ENCODE measurements at regions not wholly inside any gene's neighbourhood (a gene's known extent, or its start where the extent isn't known, plus 50 kb on each side); places are given as distances from the start of the nearest gene placed in this dataset.

DNA sequence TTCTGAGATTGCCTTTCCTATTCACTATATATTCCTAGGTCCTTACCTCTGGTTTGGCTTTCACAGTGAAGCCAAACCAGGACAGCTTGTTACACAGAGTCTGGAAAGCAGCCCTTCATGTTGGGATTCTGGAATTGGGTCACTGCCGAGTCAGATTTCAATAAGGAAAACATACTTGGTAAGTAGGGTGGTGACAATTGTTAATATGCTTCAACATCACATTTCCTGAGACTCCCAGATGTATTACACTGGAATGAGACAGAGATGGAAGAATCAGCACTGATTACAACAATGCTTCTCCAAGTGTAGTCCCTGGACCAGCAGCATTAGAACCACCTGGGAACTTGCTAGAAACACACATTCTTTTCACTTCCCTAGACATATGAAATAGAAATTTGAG lies 268.9 kb upstream of the SEMA3C start:
- Histone ChIP-seq H3K27me3 (ENCODE audit: control insufficient read depth in 4 of 4, insufficient read depth in 4 of 4, low read length in 3 of 4) (peaks cover 0 to 3% (median 0%) of the 10 kb centered on the region in 4 donors), H3K4me1 (ENCODE audit: control insufficient read depth in 4 of 4, insufficient read depth in 4 of 4, low read length in 3 of 4) (no peaks in the 10 kb centered on the region), H3K27ac (ENCODE audit: low read depth in 1 of 2, low read length in 2 of 2) (no peak overlapping the region), H3K9me3 (ENCODE audit: control insufficient read depth in 4 of 4, low read length in 3 of 4) (no peaks in the 10 kb centered on the region), H3K36me3 (ENCODE audit: control insufficient read depth in 4 of 4, insufficient read depth in 3 of 4, low read depth in 1 of 4, low read length in 3 of 4) (no peaks in the 10 kb centered on the region), H3K9ac (ENCODE audit: low read depth in 1 of 2, low read length in 2 of 2) (no peak overlapping the region), H3K4me3 (ENCODE audit: low read depth in 1 of 3, low read length in 3 of 3) (no peak overlapping the region)
- TF ChIP-seq, protein P1, sequence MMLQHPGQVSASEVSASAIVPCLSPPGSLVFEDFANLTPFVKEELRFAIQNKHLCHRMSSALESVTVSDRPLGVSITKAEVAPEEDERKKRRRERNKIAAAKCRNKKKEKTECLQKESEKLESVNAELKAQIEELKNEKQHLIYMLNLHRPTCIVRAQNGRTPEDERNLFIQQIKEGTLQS (IDR thresholded peaks at IDR 0.05), result no peak
- TF ChIP-seq, protein P2, sequence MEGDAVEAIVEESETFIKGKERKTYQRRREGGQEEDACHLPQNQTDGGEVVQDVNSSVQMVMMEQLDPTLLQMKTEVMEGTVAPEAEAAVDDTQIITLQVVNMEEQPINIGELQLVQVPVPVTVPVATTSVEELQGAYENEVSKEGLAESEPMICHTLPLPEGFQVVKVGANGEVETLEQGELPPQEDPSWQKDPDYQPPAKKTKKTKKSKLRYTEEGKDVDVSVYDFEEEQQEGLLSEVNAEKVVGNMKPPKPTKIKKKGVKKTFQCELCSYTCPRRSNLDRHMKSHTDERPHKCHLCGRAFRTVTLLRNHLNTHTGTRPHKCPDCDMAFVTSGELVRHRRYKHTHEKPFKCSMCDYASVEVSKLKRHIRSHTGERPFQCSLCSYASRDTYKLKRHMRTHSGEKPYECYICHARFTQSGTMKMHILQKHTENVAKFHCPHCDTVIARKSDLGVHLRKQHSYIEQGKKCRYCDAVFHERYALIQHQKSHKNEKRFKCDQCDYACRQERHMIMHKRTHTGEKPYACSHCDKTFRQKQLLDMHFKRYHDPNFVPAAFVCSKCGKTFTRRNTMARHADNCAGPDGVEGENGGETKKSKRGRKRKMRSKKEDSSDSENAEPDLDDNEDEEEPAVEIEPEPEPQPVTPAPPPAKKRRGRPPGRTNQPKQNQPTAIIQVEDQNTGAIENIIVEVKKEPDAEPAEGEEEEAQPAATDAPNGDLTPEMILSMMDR (IDR thresholded peaks at IDR 0.05; ENCODE audit: low read depth, low read length, missing input control), result no peak
- TF ChIP-seq, protein P3, sequence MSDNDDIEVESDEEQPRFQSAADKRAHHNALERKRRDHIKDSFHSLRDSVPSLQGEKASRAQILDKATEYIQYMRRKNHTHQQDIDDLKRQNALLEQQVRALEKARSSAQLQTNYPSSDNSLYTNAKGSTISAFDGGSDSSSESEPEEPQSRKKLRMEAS (IDR thresholded peaks at IDR 0.05), result no peak
- TF ChIP-seq, protein P4, sequence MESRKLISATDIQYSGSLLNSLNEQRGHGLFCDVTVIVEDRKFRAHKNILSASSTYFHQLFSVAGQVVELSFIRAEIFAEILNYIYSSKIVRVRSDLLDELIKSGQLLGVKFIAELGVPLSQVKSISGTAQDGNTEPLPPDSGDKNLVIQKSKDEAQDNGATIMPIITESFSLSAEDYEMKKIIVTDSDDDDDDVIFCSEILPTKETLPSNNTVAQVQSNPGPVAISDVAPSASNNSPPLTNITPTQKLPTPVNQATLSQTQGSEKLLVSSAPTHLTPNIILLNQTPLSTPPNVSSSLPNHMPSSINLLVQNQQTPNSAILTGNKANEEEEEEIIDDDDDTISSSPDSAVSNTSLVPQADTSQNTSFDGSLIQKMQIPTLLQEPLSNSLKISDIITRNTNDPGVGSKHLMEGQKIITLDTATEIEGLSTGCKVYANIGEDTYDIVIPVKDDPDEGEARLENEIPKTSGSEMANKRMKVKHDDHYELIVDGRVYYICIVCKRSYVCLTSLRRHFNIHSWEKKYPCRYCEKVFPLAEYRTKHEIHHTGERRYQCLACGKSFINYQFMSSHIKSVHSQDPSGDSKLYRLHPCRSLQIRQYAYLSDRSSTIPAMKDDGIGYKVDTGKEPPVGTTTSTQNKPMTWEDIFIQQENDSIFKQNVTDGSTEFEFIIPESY (IDR thresholded peaks at IDR 0.05), result no peak
- TF ChIP-seq GABPA (IDR thresholded peaks at IDR 0.05 in 1 of 2, conservative IDR thresholded peaks at IDR 0.05 in 1 of 2) (no peak), HNF4G (IDR thresholded peaks at IDR 0.05) (no peak), RXRA (IDR thresholded peaks at IDR 0.05) (no peak), FOXA1 (IDR thresholded peaks at IDR 0.05) (no peak), JUND (IDR thresholded peaks at IDR 0.05) (no peak), FOXA2 (IDR thresholded peaks at IDR 0.05) (no peak), NR2F2 (IDR thresholded peaks at IDR 0.05) (no peak), RAD21 (IDR thresholded peaks at IDR 0.05) (no peak), SP1 (IDR thresholded peaks at IDR 0.05) (no peak), TAF1 (conservative IDR thresholded peaks at IDR 0.05) (no peak), YY1 (IDR thresholded peaks at IDR 0.05) (no peak), HNF4A (conservative IDR thresholded peaks at IDR 0.05) (no peak), EGR1 (IDR thresholded peaks at IDR 0.05; ENCODE audit: low read depth in 2 of 2) (no peak)
- TF ChIP-seq, protein P5, sequence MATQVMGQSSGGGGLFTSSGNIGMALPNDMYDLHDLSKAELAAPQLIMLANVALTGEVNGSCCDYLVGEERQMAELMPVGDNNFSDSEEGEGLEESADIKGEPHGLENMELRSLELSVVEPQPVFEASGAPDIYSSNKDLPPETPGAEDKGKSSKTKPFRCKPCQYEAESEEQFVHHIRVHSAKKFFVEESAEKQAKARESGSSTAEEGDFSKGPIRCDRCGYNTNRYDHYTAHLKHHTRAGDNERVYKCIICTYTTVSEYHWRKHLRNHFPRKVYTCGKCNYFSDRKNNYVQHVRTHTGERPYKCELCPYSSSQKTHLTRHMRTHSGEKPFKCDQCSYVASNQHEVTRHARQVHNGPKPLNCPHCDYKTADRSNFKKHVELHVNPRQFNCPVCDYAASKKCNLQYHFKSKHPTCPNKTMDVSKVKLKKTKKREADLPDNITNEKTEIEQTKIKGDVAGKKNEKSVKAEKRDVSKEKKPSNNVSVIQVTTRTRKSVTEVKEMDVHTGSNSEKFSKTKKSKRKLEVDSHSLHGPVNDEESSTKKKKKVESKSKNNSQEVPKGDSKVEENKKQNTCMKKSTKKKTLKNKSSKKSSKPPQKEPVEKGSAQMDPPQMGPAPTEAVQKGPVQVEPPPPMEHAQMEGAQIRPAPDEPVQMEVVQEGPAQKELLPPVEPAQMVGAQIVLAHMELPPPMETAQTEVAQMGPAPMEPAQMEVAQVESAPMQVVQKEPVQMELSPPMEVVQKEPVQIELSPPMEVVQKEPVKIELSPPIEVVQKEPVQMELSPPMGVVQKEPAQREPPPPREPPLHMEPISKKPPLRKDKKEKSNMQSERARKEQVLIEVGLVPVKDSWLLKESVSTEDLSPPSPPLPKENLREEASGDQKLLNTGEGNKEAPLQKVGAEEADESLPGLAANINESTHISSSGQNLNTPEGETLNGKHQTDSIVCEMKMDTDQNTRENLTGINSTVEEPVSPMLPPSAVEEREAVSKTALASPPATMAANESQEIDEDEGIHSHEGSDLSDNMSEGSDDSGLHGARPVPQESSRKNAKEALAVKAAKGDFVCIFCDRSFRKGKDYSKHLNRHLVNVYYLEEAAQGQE (IDR thresholded peaks at IDR 0.05), result no peak
- WGBS, result 90% methylated on average over 1 of the region's 1 CpG
- DNase-seq (ENCODE audit: low spot score), result no peak
